KMS-11 (cell line): ENCODE measurements at regions not wholly inside any gene's neighbourhood (a gene's known extent, or its start where the extent isn't known, plus 50 kb on each side); places are given as distances from the start of the nearest gene placed in this dataset.

ENCODE experiments used
- H2AFZ ChIP-seq: fragments of 200-600 bp; sonication (generic); 2 replicates; pipeline ENCODE4 v1.6.1; 2016; ENCODE audit warnings: antibody characterized with exemption, mixed run types, low read depth
- H3K27ac ChIP-seq: fragments of 200-600 bp; sonication (generic); 2 replicates; pipeline ENCODE4 v1.6.1; 2016; ENCODE audit warnings: mild to moderate bottlenecking, mixed run types
- H3K27me3 ChIP-seq: fragments of 200-600 bp; sonication (generic); 2 replicates; pipeline ENCODE4 v1.6.1; 2017; ENCODE audit warnings: mild to moderate bottlenecking, low read depth, mixed run types, moderate library complexity; ENCODE audit not compliant: insufficient read depth
- H3K36me3 ChIP-seq: fragments of 200-600 bp; sonication (generic); 2 replicates; pipeline ENCODE4 v1.6.1; 2017; ENCODE audit warnings: mild to moderate bottlenecking, mixed run types; ENCODE audit not compliant: insufficient read depth
- H3K4me1 ChIP-seq: fragments of 200-600 bp; sonication (generic); 2 replicates; pipeline ENCODE4 v1.6.1; 2016; ENCODE audit warnings: mild to moderate bottlenecking, low read depth, mixed run types; ENCODE audit not compliant: poor library complexity, severe bottlenecking
- H3K4me2 ChIP-seq: fragments of 200-600 bp; sonication (generic); 2 replicates; pipeline ENCODE4 v1.7.0; 2016; ENCODE audit warnings: mild to moderate bottlenecking, mixed run types
- H3K4me3 ChIP-seq: fragments of 200-600 bp; sonication (generic); IDR thresholded peaks from 2 replicates; pipeline ENCODE4 v1.6.1; 2017; ENCODE audit warnings: low read depth, low read length, mixed read lengths; ENCODE audit not compliant: insufficient read depth
- H3K79me2 ChIP-seq: fragments of 200-600 bp; sonication (generic); 2 replicates; pipeline ENCODE4 v1.6.1; 2016; ENCODE audit warnings: low read depth, mixed run types; ENCODE audit not compliant: insufficient read depth
- H3K9ac ChIP-seq: fragments of 200-600 bp; sonication (generic); 2 replicates; pipeline ENCODE4 v1.6.1; 2016; ENCODE audit warnings: mild to moderate bottlenecking, mixed run types
- H4K20me1 ChIP-seq: fragments of 200-600 bp; sonication (generic); 2 replicates; pipeline ENCODE4 v1.6.1; 2016; ENCODE audit warnings: mild to moderate bottlenecking, mixed run types; ENCODE audit not compliant: insufficient read depth
- TF ChIP-seq, protein P1 (sequence below): fragments of 200-600 bp; sonication (generic); conservative IDR thresholded peaks from 2 replicates; pipeline ENCODE4 v1.6.1; 2017; ENCODE audit warnings: low read depth, mild to moderate bottlenecking, antibody characterized with exemption, low read length, moderate library complexity, mixed read lengths

DNA sequence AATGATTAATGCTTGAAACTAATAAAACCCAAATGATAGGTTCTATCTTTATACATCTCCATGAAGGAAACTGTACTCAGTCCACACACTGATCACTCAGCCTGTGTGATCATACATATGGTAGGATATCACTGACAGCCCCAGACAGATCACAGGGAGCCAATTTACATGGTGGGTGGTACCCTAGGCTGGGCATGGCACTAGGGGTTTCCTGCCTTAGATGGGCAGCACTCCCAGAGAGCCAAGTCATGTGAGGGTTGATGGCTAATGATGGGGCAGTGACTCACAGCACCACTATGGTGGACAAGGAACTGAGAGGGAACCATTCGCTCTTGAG lies 89.6 kb upstream of the PTPRR start:
- Histone ChIP-seq H3K79me2 (no peaks in the 10 kb centered on the region), H2AFZ (no peak overlapping the region), H3K4me1 (no peaks in the 10 kb centered on the region), H3K4me3 (no peak overlapping the region), H3K27me3 (no peaks in the 10 kb centered on the region), H3K27ac (no peak overlapping the region), H3K4me2 (no peak overlapping the region), H3K36me3 (no peaks in the 10 kb centered on the region), H4K20me1 (no peaks in the 10 kb centered on the region), H3K9ac (no peak overlapping the region)
- TF ChIP-seq, protein P1, sequence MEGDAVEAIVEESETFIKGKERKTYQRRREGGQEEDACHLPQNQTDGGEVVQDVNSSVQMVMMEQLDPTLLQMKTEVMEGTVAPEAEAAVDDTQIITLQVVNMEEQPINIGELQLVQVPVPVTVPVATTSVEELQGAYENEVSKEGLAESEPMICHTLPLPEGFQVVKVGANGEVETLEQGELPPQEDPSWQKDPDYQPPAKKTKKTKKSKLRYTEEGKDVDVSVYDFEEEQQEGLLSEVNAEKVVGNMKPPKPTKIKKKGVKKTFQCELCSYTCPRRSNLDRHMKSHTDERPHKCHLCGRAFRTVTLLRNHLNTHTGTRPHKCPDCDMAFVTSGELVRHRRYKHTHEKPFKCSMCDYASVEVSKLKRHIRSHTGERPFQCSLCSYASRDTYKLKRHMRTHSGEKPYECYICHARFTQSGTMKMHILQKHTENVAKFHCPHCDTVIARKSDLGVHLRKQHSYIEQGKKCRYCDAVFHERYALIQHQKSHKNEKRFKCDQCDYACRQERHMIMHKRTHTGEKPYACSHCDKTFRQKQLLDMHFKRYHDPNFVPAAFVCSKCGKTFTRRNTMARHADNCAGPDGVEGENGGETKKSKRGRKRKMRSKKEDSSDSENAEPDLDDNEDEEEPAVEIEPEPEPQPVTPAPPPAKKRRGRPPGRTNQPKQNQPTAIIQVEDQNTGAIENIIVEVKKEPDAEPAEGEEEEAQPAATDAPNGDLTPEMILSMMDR, result no peak

DNA sequence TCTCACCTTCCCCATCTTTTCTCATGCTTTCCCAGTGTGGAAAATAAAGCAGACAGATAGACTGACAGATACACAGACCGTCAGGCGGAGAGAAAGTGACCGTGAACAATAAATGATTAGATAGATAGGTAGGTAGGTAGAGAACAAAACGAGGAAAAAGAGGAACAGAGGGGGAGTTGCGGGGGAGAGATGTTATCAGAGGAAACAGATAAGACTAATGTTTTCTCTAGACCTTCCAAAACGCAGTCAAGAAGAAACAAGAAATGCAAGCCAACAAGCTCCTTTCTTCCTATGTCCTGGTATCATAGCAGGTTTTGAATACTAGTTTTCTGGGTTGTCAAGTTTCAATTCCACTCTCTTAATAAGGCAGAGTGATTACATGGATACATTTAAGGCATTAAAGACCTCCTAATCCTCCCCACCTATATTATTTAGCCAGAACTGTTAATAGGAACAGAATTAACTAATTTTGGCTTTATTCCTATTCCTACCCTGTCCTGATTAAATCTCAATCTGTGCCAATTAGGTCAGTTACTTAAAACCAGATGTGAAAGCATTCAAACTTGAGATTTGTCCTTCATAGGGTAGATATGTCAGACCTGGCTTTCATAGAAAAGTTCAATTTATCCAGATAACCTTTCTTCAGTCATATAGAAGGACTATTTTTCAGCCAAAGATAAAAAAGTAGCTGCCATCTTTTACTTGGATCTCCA lies 89.0 kb upstream of the PTPRR start:
- H3K4me1 ChIP-seq, result no peaks in the 10 kb centered on the region
- no peaks in the 10 kb centered on the region for H3K36me3 ChIP-seq
- TF ChIP-seq, protein P1, result no peak
- H3K27me3 ChIP-seq, result no peaks in the 10 kb centered on the region
- H3K4me2 ChIP-seq, result no peak overlapping the region
- H3K4me3 ChIP-seq, result no peak overlapping the region
- H2AFZ ChIP-seq, result no peak overlapping the region
- H4K20me1 ChIP-seq, result no peaks in the 10 kb centered on the region
- H3K79me2 ChIP-seq, result no peaks in the 10 kb centered on the region
- H3K27ac ChIP-seq, result no peak overlapping the region
- no peak overlapping the region for H3K9ac ChIP-seq

DNA sequence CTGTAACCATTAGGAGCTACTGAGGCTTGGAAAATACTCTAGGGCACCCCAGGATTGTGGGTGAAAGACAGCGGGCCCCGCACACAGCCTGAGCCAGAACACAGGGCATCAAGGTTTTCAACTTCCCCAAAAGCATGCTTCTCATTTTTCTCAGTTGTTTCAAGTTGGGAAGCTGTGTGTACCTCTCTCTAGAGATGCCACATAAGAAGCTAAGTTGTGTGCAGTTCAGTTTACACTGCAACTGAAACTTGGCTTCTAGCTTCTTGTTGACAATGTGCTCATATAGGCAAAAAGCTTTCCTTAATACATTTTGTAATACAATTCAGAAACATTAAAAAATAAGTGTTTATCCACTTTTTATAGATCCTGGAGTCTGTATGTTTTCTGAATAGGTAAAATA lies 88.1 kb upstream of the PTPRR start:
- Histone ChIP-seq H2AFZ (no peak overlapping the region), H3K4me2 (no peak overlapping the region)
- TF ChIP-seq, protein P1, result no peak

DNA sequence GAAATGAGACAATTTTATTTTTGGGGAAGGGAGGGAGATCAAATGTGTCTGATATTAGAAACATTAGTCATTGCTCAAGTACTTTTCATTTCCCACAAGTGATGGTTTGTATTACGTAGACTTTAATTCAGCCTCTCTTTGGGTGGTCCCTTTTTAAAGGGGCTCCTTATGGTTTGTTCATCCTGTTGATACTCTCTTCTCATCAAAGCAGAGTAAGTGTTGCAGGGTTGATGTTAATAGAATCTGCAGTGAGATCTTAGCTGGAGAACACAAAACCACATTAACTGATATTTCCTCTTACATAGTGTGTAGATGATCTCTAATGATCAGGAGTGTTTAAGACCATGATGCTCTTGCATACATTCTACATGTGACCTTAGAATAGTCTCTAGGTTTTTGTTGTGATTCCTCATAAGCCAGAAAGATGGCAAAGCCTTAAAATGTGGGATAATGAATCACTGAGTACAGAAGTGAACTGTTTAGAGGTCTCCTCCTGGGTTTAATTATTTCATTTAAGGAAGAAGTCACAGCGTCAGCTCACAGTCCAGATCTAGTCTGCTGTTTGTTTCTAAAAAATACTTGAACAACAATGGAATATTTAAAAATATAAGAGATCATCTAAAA lies 87.4 kb upstream of the PTPRR start:
- TF ChIP-seq, protein P1, result no peak
- Histone ChIP-seq H3K79me2 (no peaks in the 10 kb centered on the region), H3K27me3 (no peaks in the 10 kb centered on the region), H4K20me1 (no peaks in the 10 kb centered on the region), H3K36me3 (no peaks in the 10 kb centered on the region), H3K9ac (no peak overlapping the region), H3K27ac (no peak overlapping the region), H2AFZ (no peak overlapping the region), H3K4me3 (no peak overlapping the region), H3K4me2 (no peak overlapping the region), H3K4me1 (no peaks in the 10 kb centered on the region)

More for the DNA sequence above, 88.1 kb upstream of the PTPRR start:
- H3K27me3 ChIP-seq, result no peaks in the 10 kb centered on the region
- no peaks in the 10 kb centered on the region for H4K20me1 ChIP-seq
- no peaks in the 10 kb centered on the region for H3K79me2 ChIP-seq
- no peaks in the 10 kb centered on the region for H3K4me1 ChIP-seq
- H3K36me3 ChIP-seq, result no peaks in the 10 kb centered on the region
- no peak overlapping the region for H3K27ac ChIP-seq
- no peak overlapping the region for H3K9ac ChIP-seq
- no peak overlapping the region for H3K4me3 ChIP-seq
